ENCODE measurements at regions not wholly inside any gene's neighbourhood (a gene's known extent, or its start where the extent isn't known, plus 50 kb on each side); places are given as distances from the start of the nearest gene placed in this dataset.

DNA sequence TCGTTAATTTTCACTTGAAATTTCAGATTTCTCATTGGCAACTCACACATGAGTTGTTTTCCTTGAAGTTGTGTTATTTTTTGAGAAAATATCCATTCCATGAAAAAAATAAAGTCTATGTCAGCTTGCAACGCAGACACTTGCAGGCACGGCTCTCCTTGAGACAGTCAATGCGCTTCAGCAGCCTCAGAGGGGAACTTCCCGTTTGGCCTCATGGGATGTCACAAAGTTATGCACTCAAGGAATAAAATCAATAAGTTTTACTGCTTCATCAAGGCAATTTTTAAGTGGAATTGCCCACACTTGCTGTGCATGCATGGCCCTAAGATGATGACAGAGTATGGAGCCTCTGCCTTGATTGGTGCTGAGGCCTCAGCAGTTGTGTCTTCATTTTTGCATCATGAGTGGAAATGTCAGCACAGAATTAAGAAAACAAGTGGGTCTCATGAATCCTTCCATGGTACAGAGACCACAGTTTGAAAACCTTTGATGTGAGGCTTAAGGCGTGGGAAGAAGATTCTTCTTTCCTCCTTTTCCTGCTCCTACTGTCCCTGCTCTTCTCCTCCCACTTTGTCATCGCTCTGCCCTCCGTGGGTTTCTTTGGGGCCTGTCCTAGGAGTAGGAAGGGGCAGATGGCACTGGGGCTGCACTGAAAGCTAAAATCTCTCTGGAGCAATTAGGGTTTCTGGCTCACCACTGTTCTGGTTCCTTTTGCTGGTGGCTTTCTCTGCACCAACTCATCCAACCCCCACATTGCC is 509.0 kb upstream of the B3GAT1 start:
- no peak for TF ChIP-seq POLR2A (IDR thresholded peaks at IDR 0.05)
- no peak for TF ChIP-seq CTCF (IDR thresholded peaks at IDR 0.05)

All from lower leg skin (tissue), 3 donors.